ENCODE measurements at regions not wholly inside any gene's neighbourhood (a gene's known extent, or its start where the extent isn't known, plus 50 kb on each side); places are given as distances from the start of the nearest gene placed in this dataset.

DNA sequence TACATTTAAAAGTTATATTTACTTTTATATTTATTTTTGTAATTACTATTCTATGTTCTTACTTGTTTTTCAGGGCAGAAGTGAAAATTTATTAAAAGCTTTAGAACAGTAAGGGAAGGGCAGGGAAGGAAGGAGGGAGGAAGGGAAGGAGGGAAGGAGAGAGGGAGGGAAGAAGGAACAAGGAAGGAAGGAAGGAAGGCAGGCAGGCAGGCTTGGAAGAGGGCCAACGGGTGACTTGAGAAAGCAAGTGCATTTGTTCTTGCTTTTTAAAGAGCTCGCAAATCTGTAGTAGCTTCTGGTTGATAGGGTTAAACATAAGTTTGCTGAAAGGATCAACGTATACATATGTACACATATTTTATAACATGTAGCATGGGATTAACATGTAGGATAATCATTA lies 725.3 kb upstream of the FZD8 start:
- ChIA-PET POLR2A (no interaction called here), CTCF (no interaction called here)
- intact Hi-C loops (cut with micrococcal nuclease) = no loop called here
- Mint-ChIP-seq H3K4me3 (no peak overlapping the region), H3K27me3 (no peaks in the 10 kb centered on the region), H3K36me3 (ENCODE audit: low read depth) (no peaks in the 10 kb centered on the region), H3K9me3 (peaks cover 8% of the 10 kb centered on the region), H3K4me1 (ENCODE audit: low read depth) (no peaks in the 10 kb centered on the region), H3K27ac (no peak overlapping the region)
- TF ChIP-seq, protein P1, sequence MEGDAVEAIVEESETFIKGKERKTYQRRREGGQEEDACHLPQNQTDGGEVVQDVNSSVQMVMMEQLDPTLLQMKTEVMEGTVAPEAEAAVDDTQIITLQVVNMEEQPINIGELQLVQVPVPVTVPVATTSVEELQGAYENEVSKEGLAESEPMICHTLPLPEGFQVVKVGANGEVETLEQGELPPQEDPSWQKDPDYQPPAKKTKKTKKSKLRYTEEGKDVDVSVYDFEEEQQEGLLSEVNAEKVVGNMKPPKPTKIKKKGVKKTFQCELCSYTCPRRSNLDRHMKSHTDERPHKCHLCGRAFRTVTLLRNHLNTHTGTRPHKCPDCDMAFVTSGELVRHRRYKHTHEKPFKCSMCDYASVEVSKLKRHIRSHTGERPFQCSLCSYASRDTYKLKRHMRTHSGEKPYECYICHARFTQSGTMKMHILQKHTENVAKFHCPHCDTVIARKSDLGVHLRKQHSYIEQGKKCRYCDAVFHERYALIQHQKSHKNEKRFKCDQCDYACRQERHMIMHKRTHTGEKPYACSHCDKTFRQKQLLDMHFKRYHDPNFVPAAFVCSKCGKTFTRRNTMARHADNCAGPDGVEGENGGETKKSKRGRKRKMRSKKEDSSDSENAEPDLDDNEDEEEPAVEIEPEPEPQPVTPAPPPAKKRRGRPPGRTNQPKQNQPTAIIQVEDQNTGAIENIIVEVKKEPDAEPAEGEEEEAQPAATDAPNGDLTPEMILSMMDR (IDR thresholded peaks at IDR 0.05) = no peak
- ATAC-seq (no peak), DNase-seq (no peak)

- DNase-seq = no peak
- Mint-ChIP-seq H3K27me3 (no peaks in the 10 kb centered on the region), H3K36me3 (ENCODE audit: low read depth) (no peaks in the 10 kb centered on the region), H3K4me1 (ENCODE audit: low read depth) (no peaks in the 10 kb centered on the region), H3K27ac (no peak overlapping the region), H3K4me3 (no peak overlapping the region), H3K9me3 (peaks cover 4% of the 10 kb centered on the region)
- TF ChIP-seq, protein P1 (IDR thresholded peaks at IDR 0.05) = no peak
- ChIA-PET POLR2A (no interaction called here), CTCF (no interaction called here)
- no peak for ATAC-seq
- intact Hi-C loops (cut with micrococcal nuclease) = no loop called here
These were observed 724.7 kb upstream of the FZD8 start for GRCh38 chr10:36366843-36367242.

GRCh38 chr10:36366065-36366464 lies 724.0 kb upstream of the FZD8 start:
- intact Hi-C loops (cut with micrococcal nuclease) = no loop called here
- H3K4me1 Mint-ChIP-seq (ENCODE audit: low read depth) = no peaks in the 10 kb centered on the region
- no peaks in the 10 kb centered on the region for H3K27me3 Mint-ChIP-seq
- ChIA-PET CTCF (no interaction called here), POLR2A (no interaction called here)
- DNase-seq (no peak), ATAC-seq (no peak)
- H3K9me3 Mint-ChIP-seq = peaks cover 4% of the 10 kb centered on the region
- TF ChIP-seq, protein P1 (IDR thresholded peaks at IDR 0.05) = no peak
- no peaks in the 10 kb centered on the region for H3K36me3 Mint-ChIP-seq (ENCODE audit: low read depth)
- H3K27ac Mint-ChIP-seq = no peak overlapping the region
- H3K4me3 Mint-ChIP-seq = no peak overlapping the region

- H3K36me3 Mint-ChIP-seq (ENCODE audit: low read depth) = no peaks in the 10 kb centered on the region
These were observed 720.2 kb upstream of the FZD8 start for GRCh38 chr10:36362257-36362656.

DNA sequence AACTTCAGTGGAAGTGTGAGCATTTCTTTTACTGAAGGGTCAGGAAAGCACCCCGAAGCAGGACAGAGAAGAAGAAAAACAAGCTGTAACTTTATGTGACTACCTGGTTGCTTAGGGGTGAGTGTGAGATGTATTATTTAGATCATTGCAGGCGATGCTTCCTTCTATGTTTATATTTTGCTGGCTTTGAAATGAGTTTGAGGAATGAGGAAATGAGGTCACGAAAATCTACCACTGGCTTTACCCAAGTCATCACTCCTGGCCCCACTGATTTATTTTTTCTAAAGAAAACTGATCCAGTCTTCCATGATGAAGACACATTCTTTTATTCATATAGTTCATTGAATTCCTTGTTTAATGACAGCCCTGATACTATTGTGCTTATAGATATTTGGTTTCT lies 716.6 kb upstream of the FZD8 start:
- intact Hi-C loops (cut with micrococcal nuclease) = no loop called here
- Mint-ChIP-seq H3K27me3 (no peaks in the 10 kb centered on the region), H3K4me1 (ENCODE audit: low read depth) (no peaks in the 10 kb centered on the region), H3K27ac (no peak overlapping the region), H3K4me3 (no peak overlapping the region), H3K9me3 (no peaks in the 10 kb centered on the region), H3K36me3 (ENCODE audit: low read depth) (no peaks in the 10 kb centered on the region)
- POLR2A ChIA-PET = no interaction called here
- DNase-seq (no peak), ATAC-seq (no peak)
- TF ChIP-seq, protein P1 (IDR thresholded peaks at IDR 0.05) = no peak
- CTCF ChIA-PET = no interaction called here

More at GRCh38 chr10:36362257-36362656, 720.2 kb upstream of the FZD8 start:
- H3K4me1 Mint-ChIP-seq (ENCODE audit: low read depth) = no peaks in the 10 kb centered on the region
- DNase-seq (no peak), ATAC-seq (no peak)
- TF ChIP-seq, protein P1 (IDR thresholded peaks at IDR 0.05) = no peak
- intact Hi-C loops (cut with micrococcal nuclease) = no loop called here
- H3K27ac Mint-ChIP-seq = no peak overlapping the region
- H3K9me3 Mint-ChIP-seq = peaks cover 2% of the 10 kb centered on the region
- ChIA-PET CTCF (no interaction called here), POLR2A (no interaction called here)
- no peak overlapping the region for H3K4me3 Mint-ChIP-seq
- H3K27me3 Mint-ChIP-seq = no peaks in the 10 kb centered on the region
